ENCODE measurements at regions not wholly inside any gene's neighbourhood (a gene's known extent, or its start where the extent isn't known, plus 50 kb on each side); places are given as distances from the start of the nearest gene placed in this dataset.

- no peak for DNase-seq
These were observed 353.9 kb upstream of the MEF2C start for GRCh38 chr5:89236900-89237299.

GRCh38 chr5:89233462-89233861, 350.5 kb upstream of the MEF2C start:
- no peak for DNase-seq

- no peak for DNase-seq
These were observed 349.2 kb upstream of the MEF2C start for GRCh38 chr5:89232139-89232603.

GRCh38 chr5:89230178-89230577, 347.2 kb upstream of the MEF2C start:
- no peak for DNase-seq

- DNase-seq: no peak
These were observed 346.5 kb upstream of the MEF2C start for GRCh38 chr5:89229331-89230070.

GRCh38 chr5:89228355-89228754, 345.4 kb upstream of the MEF2C start:
- DNase-seq: no peak

GRCh38 chr5:89218364-89218763, 335.4 kb upstream of the MEF2C start:
- DNase-seq: no peak

- no peak for DNase-seq
These were observed 333.6 kb upstream of the MEF2C start for GRCh38 chr5:89216606-89217005.

GRCh38 chr5:89213573-89213972, 330.6 kb upstream of the MEF2C start:
- DNase-seq: no peak

- no peak for DNase-seq
These were observed 328.9 kb upstream of the MEF2C start for GRCh38 chr5:89211836-89212235.

GRCh38 chr5:89208811-89209210, 325.8 kb upstream of the MEF2C start:
- no peak for DNase-seq

- no peak for DNase-seq
These were observed 325.4 kb upstream of the MEF2C start for GRCh38 chr5:89208392-89208791.

GRCh38 chr5:89204756-89205155, 321.8 kb upstream of the MEF2C start:
- no peak for DNase-seq

- DNase-seq: no peak
These were observed 320.6 kb upstream of the MEF2C start for GRCh38 chr5:89203611-89204010.

GRCh38 chr5:89200899-89201298, 317.9 kb upstream of the MEF2C start:
- no peak for DNase-seq

GRCh38 chr5:89199306-89199705, 316.3 kb upstream of the MEF2C start:
- DNase-seq: no peak

- DNase-seq: no peak
These were observed 308.4 kb upstream of the MEF2C start for GRCh38 chr5:89191374-89191773.

GRCh38 chr5:89190515-89191265, 307.7 kb upstream of the MEF2C start:
- no peak for DNase-seq

- no peak for DNase-seq
These were observed 305.0 kb upstream of the MEF2C start for GRCh38 chr5:89187883-89188465.

- DNase-seq: no peak
These were observed 304.3 kb upstream of the MEF2C start for GRCh38 chr5:89187268-89187667.

- DNase-seq: no peak
These were observed 298.6 kb upstream of the MEF2C start for GRCh38 chr5:89181546-89181945.

GRCh38 chr5:89179731-89180130, 296.7 kb upstream of the MEF2C start:
- DNase-seq: no peak

- no peak for DNase-seq
These were observed 295.6 kb upstream of the MEF2C start for GRCh38 chr5:89178541-89178940.

- no peak for DNase-seq
These were observed 290.5 kb upstream of the MEF2C start for GRCh38 chr5:89173528-89173927.

Measured in CD4-positive, alpha-beta T cell treated with Interleukin-17A for 1 hour (primary cell).